GDM1 (cell line): ENCODE measurements at regions not wholly inside any gene's neighbourhood (a gene's known extent, or its start where the extent isn't known, plus 50 kb on each side); places are given as distances from the start of the nearest gene placed in this dataset.
"Not testable (repeated sequence)": the region's sequence is repeated elsewhere in the genome, so short reads cannot be mapped to it uniquely, and the experiment has no call there.

ENCODE experiments used
- DNase-seq: peaks from one replicate; lab custom pipeline; 2025; lab: John Stamatoyannopoulos, UW

DNA sequence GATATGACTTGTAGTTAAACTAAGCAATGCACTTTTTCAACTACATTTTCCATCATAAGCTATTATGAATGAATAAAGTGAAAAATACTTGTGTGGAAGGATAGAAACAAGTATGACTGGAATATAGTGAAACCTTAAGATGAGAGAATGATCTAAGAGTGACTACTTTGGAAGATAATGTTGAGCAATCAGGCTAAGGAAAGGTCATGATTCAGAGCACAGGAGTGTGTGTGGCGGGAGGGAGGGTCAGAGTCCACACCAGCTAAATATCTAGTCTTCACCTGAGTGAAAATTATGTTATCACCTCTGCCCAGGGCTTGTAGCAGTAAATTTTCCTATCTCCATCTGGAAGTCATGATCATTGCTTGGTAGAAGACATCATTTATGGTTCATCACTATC, 833.4 kb upstream of the ATXN8OS start:
- DNase-seq: no peak

- DNase-seq: no peak
Observed at GRCh38 chr13:69264362-69265334, 843.0 kb upstream of the ATXN8OS start.

- DNase-seq: no peak
Observed at GRCh38 chr13:69243366-69243765, 864.3 kb upstream of the ATXN8OS start.

DNA sequence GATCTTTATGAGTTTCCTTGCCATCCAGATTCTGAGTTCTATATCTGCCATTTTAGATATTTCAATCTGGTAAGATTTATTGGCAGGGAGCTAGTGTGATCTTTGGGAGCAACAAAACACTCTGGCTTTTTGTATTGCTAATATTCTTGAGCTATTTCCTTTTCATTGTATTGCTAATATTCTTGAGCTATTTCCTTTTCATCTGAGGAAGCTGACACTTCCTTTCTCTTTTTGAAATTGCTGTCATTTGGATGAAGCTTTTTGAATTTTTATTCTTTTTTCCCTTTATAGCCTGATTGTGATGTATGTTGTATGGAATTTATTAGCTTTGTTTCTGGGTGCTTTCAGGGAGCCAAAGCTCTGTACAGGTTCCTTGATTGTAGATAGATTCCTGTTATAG, 873.5 kb upstream of the ATXN8OS start:
- DNase-seq: no peak

DNA sequence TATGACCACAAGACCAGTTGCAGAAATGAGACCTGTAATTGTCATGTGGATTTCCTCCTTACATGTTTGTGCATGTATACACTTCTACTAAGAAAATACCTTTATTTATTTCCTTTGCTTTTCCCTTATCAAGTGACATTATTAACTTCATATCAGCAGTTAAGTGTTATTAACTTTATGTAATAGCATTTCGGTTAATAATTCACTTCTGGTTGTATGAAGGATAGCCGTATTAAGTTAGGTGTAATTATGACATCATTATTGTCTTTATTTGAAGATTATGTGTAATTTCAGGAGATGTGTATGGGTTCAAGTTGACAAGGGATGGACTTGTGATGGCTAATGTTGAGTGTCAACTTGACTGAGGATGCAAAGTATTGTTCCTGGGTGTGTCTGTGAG, 881.2 kb upstream of the ATXN8OS start:
- no peak for DNase-seq

- DNase-seq: not testable (repeated sequence)
Observed at GRCh38 chr13:69221633-69222498, 885.8 kb upstream of the ATXN8OS start.

GRCh38 chr13:69213396-69213795, 894.2 kb upstream of the ATXN8OS start:
- DNase-seq: no peak

GRCh38 chr13:69204620-69205019, 903.0 kb upstream of the ATXN8OS start:
- no peak for DNase-seq

- DNase-seq: no peak
Observed at GRCh38 chr13:69202996-69203395, 904.6 kb upstream of the ATXN8OS start.

DNA sequence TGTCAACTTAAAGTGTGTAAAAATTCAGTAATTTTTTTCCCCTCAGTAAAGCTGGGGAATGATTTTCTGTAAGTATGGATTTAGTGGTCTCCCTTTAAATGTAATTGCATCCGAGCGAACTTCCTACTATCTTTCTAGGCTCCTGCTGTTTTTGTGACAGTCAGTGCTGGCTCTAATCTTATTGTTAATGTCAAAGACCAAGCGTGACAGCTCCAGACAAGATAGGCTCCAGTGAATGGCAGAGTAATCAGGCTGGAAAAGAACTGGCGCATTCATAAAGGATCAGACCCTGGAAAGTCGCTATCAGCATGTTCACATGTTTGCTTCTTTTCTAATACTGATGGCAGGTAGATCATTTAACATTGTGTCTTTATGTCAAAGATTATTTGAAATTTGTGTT, 908.0 kb upstream of the ATXN8OS start:
- no peak for DNase-seq

- DNase-seq: no peak
Observed at GRCh38 chr13:69198706-69199105, 908.9 kb upstream of the ATXN8OS start.

DNA sequence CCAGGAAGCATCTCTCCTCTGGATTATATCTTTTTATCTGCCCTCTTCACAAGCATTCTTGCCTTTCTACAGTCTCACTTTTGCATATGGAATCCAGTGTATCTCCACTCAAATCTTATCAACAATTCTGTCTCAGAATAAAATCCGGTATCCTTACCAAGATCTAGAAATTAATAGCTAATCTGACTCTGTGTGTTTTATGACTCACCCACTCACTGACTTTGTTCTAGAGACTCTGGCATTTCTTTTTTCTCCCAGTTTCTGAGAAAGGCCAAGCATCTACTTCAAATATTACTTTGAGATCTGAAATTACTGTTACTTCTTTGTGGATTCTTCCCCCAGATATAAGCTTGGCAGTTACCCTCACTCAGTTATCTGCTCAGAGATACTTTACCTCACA, 913.5 kb upstream of the ATXN8OS start:
- DNase-seq: no peak

- no peak for DNase-seq
Observed at GRCh38 chr13:69180034-69180433, 927.6 kb upstream of the ATXN8OS start.

- no peak for DNase-seq
Observed at GRCh38 chr13:69178000-69178399, 929.6 kb upstream of the ATXN8OS start.

- DNase-seq: no peak
Observed at GRCh38 chr13:69168436-69168835, 939.2 kb upstream of the ATXN8OS start.

- no peak for DNase-seq
Observed at GRCh38 chr13:69155136-69155535, 952.5 kb upstream of the ATXN8OS start.

- no peak for DNase-seq
Observed at GRCh38 chr13:69142101-69142500, 965.5 kb upstream of the ATXN8OS start.

- DNase-seq: no peak
Observed at GRCh38 chr13:69124996-69125395, 982.6 kb upstream of the ATXN8OS start.

DNA sequence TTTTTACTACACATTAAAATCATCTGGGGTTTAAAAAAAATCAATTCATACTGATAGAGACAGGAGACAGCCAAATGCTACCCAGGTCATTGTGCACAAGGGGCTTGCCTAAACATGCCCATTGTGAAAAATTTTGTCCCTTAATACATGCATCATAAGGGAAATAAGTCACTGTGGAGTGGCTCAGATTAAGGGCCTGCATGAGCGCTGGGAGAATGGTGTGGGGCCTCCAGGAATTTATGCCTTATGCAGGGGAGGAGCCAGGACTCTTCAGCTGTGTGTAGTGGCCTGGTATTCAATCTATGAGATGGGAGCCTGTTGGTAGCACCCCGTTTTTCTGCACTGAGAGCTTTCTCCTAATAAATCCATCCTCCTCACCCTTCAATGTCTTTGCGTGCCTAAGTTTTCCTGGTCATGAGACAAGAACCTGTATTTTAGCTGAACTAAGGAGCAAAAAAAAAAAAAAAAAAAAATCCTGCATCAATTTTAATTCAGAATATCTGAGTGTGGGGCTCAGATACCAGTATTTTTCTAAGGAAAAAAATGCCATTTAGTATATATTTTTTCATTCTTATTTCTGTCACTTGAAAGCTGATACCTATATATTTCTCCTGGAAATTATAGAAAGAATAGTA, 997.6 kb upstream of the ATXN8OS start:
- DNase-seq: no peak

GRCh38 chr13:69108486-69108885, 999.1 kb upstream of the ATXN8OS start:
- DNase-seq: no peak

DNA sequence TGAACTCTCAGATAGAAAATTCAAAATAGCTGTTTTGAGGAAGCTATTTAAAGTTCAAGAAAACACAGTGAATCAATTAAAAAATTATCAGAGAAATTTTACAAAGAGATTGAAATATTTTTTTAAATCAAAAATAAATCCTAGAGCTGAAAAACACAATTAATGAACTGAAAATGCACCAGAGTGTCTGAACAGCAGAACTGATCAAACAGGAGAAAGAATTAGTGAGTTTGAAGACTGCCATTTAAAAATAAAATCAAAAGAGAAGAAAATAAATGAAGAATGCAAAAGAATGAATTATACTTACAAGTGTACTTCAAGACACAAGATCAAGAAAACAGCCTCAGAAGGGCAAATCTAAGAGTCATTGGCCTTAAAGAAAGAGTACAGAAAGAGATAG, 1000.2 kb upstream of the ATXN8OS start:
- no peak for DNase-seq

GRCh38 chr13:69101841-69102240, 1005.8 kb upstream of the ATXN8OS start:
- no peak for DNase-seq
